HEK293 (cell line): ENCODE measurements at regions not wholly inside any gene's neighbourhood (a gene's known extent, or its start where the extent isn't known, plus 50 kb on each side); places are given as distances from the start of the nearest gene placed in this dataset.

Experiments used
- CTCF ChIA-PET: fragments of 350-600 bp; formaldehyde crosslinking; extraction: SDS; loops from one replicate; lab custom pipeline; 2021; ENCODE audit warnings: antibody characterized with exemption; lab: Yijun Ruan, JAX
- POLR2A ChIA-PET: fragments of 300-600 bp; formaldehyde crosslinking; extraction: SDS; loops from one replicate; lab custom pipeline; 2020; ENCODE audit warnings: antibody characterized with exemption, inconsistent platforms; lab: Yijun Ruan, JAX
- H3K27ac ChIP-seq: fragments of 200-500 bp; sonication (Bioruptor generic); 2 replicates; pipeline ENCODE4 v1.5.1; 2014; ENCODE audit warnings: low read depth, low read length, control low read depth, inconsistent platforms; ENCODE audit errors: extremely low read depth
- H3K36me3 ChIP-seq, 2 experiments: fragments of 200-500 bp in 1 of 2; sonication (Bioruptor generic) in 1 of 2; 1 replicate in 1 of 2; 2 replicates in 1 of 2; pipeline ENCODE4 v1.5.1; 2014 to 2017; ENCODE audit warnings: inconsistent platforms in 2 of 2, low read length in 2 of 2; ENCODE audit not compliant: control insufficient read depth in 2 of 2, insufficient read depth in 1 of 2
- H3K4me1 ChIP-seq: fragments of 200-500 bp; sonication (Bioruptor generic); 2 replicates; pipeline ENCODE4 v1.5.1; 2014; ENCODE audit warnings: mild to moderate bottlenecking, low read length, inconsistent platforms; ENCODE audit not compliant: control insufficient read depth, insufficient read depth
- H3K4me3 ChIP-seq: 2 replicates; pipeline ENCODE4 v1.5.1; 2011; ENCODE audit warnings: low read depth, mild to moderate bottlenecking, control low read depth, low read length, moderate library complexity
- H3K9me3 ChIP-seq: fragments of 200-500 bp; sonication (Bioruptor generic); 2 replicates; pipeline ENCODE4 v1.5.1; 2014; ENCODE audit warnings: low read depth, low read length, inconsistent platforms; ENCODE audit not compliant: control insufficient read depth, insufficient read depth
- PBX3 ChIP-seq: sonication (generic); formaldehyde crosslinking; IDR thresholded peaks from 2 replicates; pipeline ENCODE4 v1.8.1; 2022; ENCODE audit warnings: mild to moderate bottlenecking, moderate library complexity, missing genetic modification reagents
- ZFP41 ChIP-seq: fragments of 450-650 bp; formaldehyde crosslinking; IDR thresholded peaks from 2 replicates; pipeline ENCODE4 v1.5.1; 2016; ENCODE audit warnings: missing biosample characterization, missing genetic modification characterization, borderline replicate concordance
- ZNF174 ChIP-seq: fragments of 450-650 bp; formaldehyde crosslinking; IDR thresholded peaks from 2 replicates; pipeline ENCODE4 v1.5.0; 2017; ENCODE audit warnings: missing biosample characterization, mild to moderate bottlenecking, missing genetic modification characterization
- ZNF18 ChIP-seq: fragments of 450-650 bp; formaldehyde crosslinking; IDR thresholded peaks from 2 replicates; pipeline ENCODE4 v1.5.1; 2016; ENCODE audit warnings: missing biosample characterization, missing genetic modification characterization
- ZNF184 ChIP-seq: fragments of 450-650 bp; IDR thresholded peaks from 2 replicates; pipeline ENCODE4 v1.5.1; 2018; ENCODE audit warnings: missing biosample characterization, mild to moderate bottlenecking, missing genetic modification characterization
- ZNF354C ChIP-seq: fragments of 450-650 bp; formaldehyde crosslinking; IDR thresholded peaks from 2 replicates; pipeline ENCODE4 v1.5.1; 2016; ENCODE audit warnings: missing biosample characterization, missing genetic modification characterization, low read depth, borderline replicate concordance
- ZNF366 ChIP-seq: fragments of 450-650 bp; formaldehyde crosslinking; conservative IDR thresholded peaks from 2 replicates; pipeline ENCODE4 v1.5.1; 2016; ENCODE audit warnings: missing biosample characterization, missing genetic modification characterization
- ZNF596 ChIP-seq: fragments of 450-650 bp; IDR thresholded peaks from 2 replicates; pipeline ENCODE4 v1.5.0; 2018; ENCODE audit warnings: missing biosample characterization, mild to moderate bottlenecking, missing genetic modification characterization, moderate library complexity
- ZNF645 ChIP-seq: fragments of 450-650 bp; formaldehyde crosslinking; IDR thresholded peaks from 2 replicates; pipeline ENCODE4; 2016; ENCODE audit warnings: missing biosample characterization, missing genetic modification characterization
- ZNF768 ChIP-seq: fragments of 450-650 bp; formaldehyde crosslinking; IDR thresholded peaks from 2 replicates; pipeline ENCODE4 v1.5.1; 2018; ENCODE audit warnings: missing biosample characterization, mild to moderate bottlenecking, missing genetic modification characterization
- ZNF777 ChIP-seq: fragments of 450-650 bp; formaldehyde crosslinking; IDR thresholded peaks from 2 replicates; pipeline ENCODE4 v1.5.1; 2017; ENCODE audit warnings: missing biosample characterization, missing genetic modification characterization, borderline replicate concordance
- ZNF843 ChIP-seq: fragments of 450-650 bp; formaldehyde crosslinking; IDR thresholded peaks from 2 replicates; pipeline ENCODE4 v1.5.1; 2016; ENCODE audit warnings: missing biosample characterization, missing genetic modification characterization

GRCh38 chrX:141787655-141788054, 50.5 kb upstream of the MAGEC3 start:
- H3K9me3 ChIP-seq: no peaks in the 10 kb centered on the region; the same call in 1 of the 2 replicates
- POLR2A ChIA-PET: no interaction called here
- TF ChIP-seq ZNF596 (tag by site-specific recombination) (no peak), ZNF354C (tag by site-specific recombination) (no peak), ZFP41 (tag by site-specific recombination) (no peak), ZNF366 (no peak), ZNF777 (tag by site-specific recombination) (no peak), ZNF184 (tag by site-specific recombination) (no peak), ZNF843 (tag by site-specific recombination) (no peak), ZNF18 (tag by site-specific recombination) (no peak), ZNF768 (tag by site-specific recombination) (no peak), PBX3 (no peak), ZNF645 (no peak), ZNF174 (tag by site-specific recombination) (no peak)
- no peaks in the 10 kb centered on the region for H3K36me3 ChIP-seq
- H3K4me3 ChIP-seq: no peak overlapping the region
- H3K4me1 ChIP-seq: no peaks in the 10 kb centered on the region
- CTCF ChIA-PET: no interaction called here
- no peak overlapping the region for H3K27ac ChIP-seq
